ENCODE measurements at regions not wholly inside any gene's neighbourhood (a gene's known extent, or its start where the extent isn't known, plus 50 kb on each side); places are given as distances from the start of the nearest gene placed in this dataset.

DNA sequence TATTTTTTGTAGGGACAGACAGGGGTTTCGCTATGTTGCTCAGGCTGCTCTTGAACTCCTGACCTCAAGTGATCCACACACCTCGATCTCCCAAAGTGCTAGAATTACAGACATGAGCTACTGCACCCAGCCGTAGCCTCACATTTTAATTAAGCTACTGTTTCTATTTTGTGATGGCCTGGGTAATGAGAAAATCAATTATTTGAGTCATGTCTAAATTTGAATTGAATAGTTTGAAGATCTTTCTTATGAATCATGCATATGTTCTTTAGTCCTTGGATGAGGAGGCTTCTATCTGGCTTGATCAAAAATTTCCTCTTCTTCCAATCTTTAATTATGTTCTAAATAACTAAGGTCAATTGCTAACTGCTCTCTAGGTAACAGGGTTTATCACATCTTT, 175.0 kb downstream of the REEP3 start:
- TF ChIP-seq POLR2A (IDR thresholded peaks at IDR 0.05; ENCODE audit: low read depth, low read length), result no peak
- no peak for TF ChIP-seq POLR2AphosphoS5 (IDR thresholded peaks at IDR 0.05; ENCODE audit: low read depth, low read length)

Measured in GM12892 (cell line).